Pancreas (tissue), 10 donors: ENCODE measurements at regions not wholly inside any gene's neighbourhood (a gene's known extent, or its start where the extent isn't known, plus 50 kb on each side); places are given as distances from the start of the nearest gene placed in this dataset.
A peak's percentile ranks its signal among the peaks of the same experiment; 100 is the strongest.

Experiments
- ATAC-seq, 4 donors: fragments of 200-7000 bp; cut with Tn5 transposase; one replicate each; pipeline versions ENCODE4 v1.8.0 to v1.9.1; 2020; ENCODE audit warnings: mild to moderate bottlenecking in 4 of 4, moderate library complexity in 4 of 4
- DNase-seq, 6 donors: peaks; one replicate each; pipeline ENCODE4 v3.0.0-alpha.2; 2020
- FAIRE-seq: peaks from 2 replicates; lab custom pipeline; 2012; peaks lifted over from hg19 to GRCh38; lab: Jason Lieb, UNC
- H3K27ac ChIP-seq, 4 donors: fragments of 200-600 bp; sonication (generic); 1 replicate in 3 of 4; 2 replicates in 1 of 4; pipeline versions ENCODE4 v1.5.0 to v1.8.0; 2020
- H3K27me3 ChIP-seq, 4 donors: fragments of 200-600 bp; one replicate each; pipeline ENCODE4 v1.8.0; 2021
- H3K36me3 ChIP-seq, 3 donors: fragments of 200-600 bp; sonication (generic) in 1 of 3; one replicate each; pipeline versions ENCODE4 v1.5.0 to v1.8.0; 2020 to 2021
- H3K4me1 ChIP-seq, 3 donors: fragments of 200-600 bp; one replicate each; pipeline ENCODE4 v1.8.0; 2021
- H3K4me3 ChIP-seq, 4 donors: fragments of 200-600 bp; sonication (generic) in 2 of 4; one replicate each; pipeline versions ENCODE4 v1.5.0 to v1.8.0; 2020 to 2021
- H3K9me3 ChIP-seq, 4 donors: fragments of 200-600 bp; one replicate each; pipeline ENCODE4 v1.8.0; 2021
- CTCF ChIP-seq, 4 donors: fragments of 200-600 bp; sonication (generic) in 3 of 4; IDR thresholded peaks; one replicate each; pipeline versions ENCODE4 v1.5.0 to v1.8.0; 2021; ENCODE audit warnings: antibody characterized with exemption in 4 of 4
- WGBS, 2 donors: extraction: QIAGEN DNeasy Blood & Tissue Kit; methylation state at CpG; one replicate each; pipeline ENCODE4 v1.1.7; 2013; 5-methylcytosine and 5-hydroxymethylcytosine counted together
- intact Hi-C, 3 donors: fragments of 100-400 bp; cut with DNase I; formaldehyde crosslinking; loops; one replicate each; pipeline versions ENCODE4 v1.11.1 to v1.14.2; 2022
- donor health status: healthy with polysubstance abuse.
- donor health status: DM: no; HTN: no; CAD: no; lungs with moderate emphysema.
- donor health status: DM: no; HTN: no; CAD: no.
- donor health status: control.
- donor health status: control.
- donor health status: Bipolar disorder and iron deficiency.
- donor health status: DM: yes; HTN: yes; CAD: no.
- donor health status: DM: no; HTN: no; CAD: no.
- donor health status: DM: no; HTN: no; CAD: no.
- donor health status: DM: yes; HTN: yes; CAD: no.

GRCh38 chr6:156718647-156719394, 58.4 kb upstream of the ARID1B start:
- WGBS, 2 donors = 91 to 92% methylated on average over 18 of the region's 18 CpGs
- DNase-seq = peak in 4 of 6 donors; percentile 50 to 59 (median 54)
- H3K27ac ChIP-seq = peak overlapping the region in 2 of 4 donors; percentile 93 to 95

DNA sequence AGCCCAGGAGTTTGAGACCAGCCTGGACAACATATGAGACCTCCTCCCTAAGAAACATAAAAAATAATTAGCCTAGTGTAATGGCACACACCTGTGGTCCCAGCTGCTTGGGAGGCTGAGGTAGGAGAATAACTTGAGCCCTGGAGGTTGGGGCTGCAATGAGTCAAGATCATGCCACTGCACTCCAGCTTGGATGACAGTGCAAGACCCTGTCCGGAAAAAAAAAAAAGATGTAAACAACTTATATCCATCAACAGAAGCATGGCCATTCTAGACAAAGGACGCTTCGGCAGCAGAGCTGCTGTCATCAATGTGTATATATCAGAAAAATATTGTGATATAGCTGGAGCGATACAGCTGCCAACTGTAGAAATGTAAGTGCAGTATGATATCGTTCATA, 59.6 kb upstream of the ARID1B start:
- ATAC-seq = no peak
- no peak for DNase-seq
- Histone ChIP-seq H3K27me3 (no peaks in the 10 kb centered on the region), H3K27ac (no peak overlapping the region), H3K36me3 (no peaks in the 10 kb centered on the region), H3K4me3 (no peak overlapping the region), H3K9me3 (no peaks in the 10 kb centered on the region), H3K4me1 (peaks cover 11 to 25% (median 17%) of the 10 kb centered on the region in 3 donors)
- intact Hi-C loops = no loop called here
- WGBS, 2 donors = 84 to 85% methylated on average over 5 of the region's 5 CpGs
- no peak for TF ChIP-seq CTCF (IDR thresholded peaks at IDR 0.05)
- no peak for FAIRE-seq

More at GRCh38 chr6:156718647-156719394, 58.4 kb upstream of the ARID1B start:
- FAIRE-seq = no peak
- H3K36me3 ChIP-seq = no peaks in the 10 kb centered on the region
- intact Hi-C loops = no loop called here
- H3K9me3 ChIP-seq = no peaks in the 10 kb centered on the region
- no peaks in the 10 kb centered on the region for H3K27me3 ChIP-seq
- ATAC-seq = no peak
- peaks cover 11 to 25% (median 17%) of the 10 kb centered on the region in 3 donors for H3K4me1 ChIP-seq
- H3K4me3 ChIP-seq = no peak overlapping the region
- no peak for TF ChIP-seq CTCF (IDR thresholded peaks at IDR 0.05)

GRCh38 chr6:156715839-156716238, 61.3 kb upstream of the ARID1B start:
- H3K9me3 ChIP-seq = no peaks in the 10 kb centered on the region
- H3K27me3 ChIP-seq = no peaks in the 10 kb centered on the region
- FAIRE-seq = no peak
- no peaks in the 10 kb centered on the region for H3K36me3 ChIP-seq
- no peak overlapping the region for H3K4me3 ChIP-seq
- no peak for DNase-seq
- peaks cover 8 to 13% (median 8%) of the 10 kb centered on the region in 3 donors for H3K4me1 ChIP-seq
- ATAC-seq = no peak
- intact Hi-C loops = no loop called here
- no peak overlapping the region for H3K27ac ChIP-seq
- TF ChIP-seq CTCF (IDR thresholded peaks at IDR 0.05) = no peak
- WGBS, 2 donors = 65 to 68% methylated on average over 5 of the region's 5 CpGs

- Histone ChIP-seq H3K36me3 (no peaks in the 10 kb centered on the region), H3K4me1 (no peaks in the 10 kb centered on the region), H3K27me3 (no peaks in the 10 kb centered on the region), H3K9me3 (no peaks in the 10 kb centered on the region), H3K27ac (no peak overlapping the region), H3K4me3 (no peak overlapping the region)
- no peak for FAIRE-seq
- 82 to 91% methylated on average over 5 of the region's 5 CpGs for WGBS, 2 donors
- no peak for DNase-seq
- ATAC-seq = no peak
- intact Hi-C loops = no loop called here
- TF ChIP-seq CTCF (IDR thresholded peaks at IDR 0.05) = no peak
Measured at GRCh38 chr6:156713548-156713947, 63.6 kb upstream of the ARID1B start.

DNA sequence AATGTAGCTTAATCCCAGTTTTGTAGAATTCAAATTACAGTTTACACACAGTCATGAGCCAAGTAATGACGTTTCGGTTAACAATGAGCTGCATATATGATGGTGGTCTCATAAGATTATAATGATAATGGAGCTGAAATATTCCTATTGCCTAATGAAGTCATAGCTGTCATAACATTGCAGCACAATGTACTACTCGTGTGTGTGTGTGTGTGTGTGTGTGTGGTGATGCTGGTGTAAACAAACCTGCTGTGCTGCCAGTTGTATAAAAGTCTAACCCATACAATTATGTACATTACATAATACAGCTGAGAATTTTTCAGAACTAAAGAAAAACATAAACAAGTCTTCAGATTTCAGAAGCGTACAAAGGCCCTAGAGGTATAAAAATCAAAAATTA, 66.7 kb upstream of the ARID1B start:
- WGBS, 2 donors = 79 to 85% methylated on average over 4 of the region's 4 CpGs
- no peak for DNase-seq
- H3K27ac ChIP-seq = no peak overlapping the region
- no peaks in the 10 kb centered on the region for H3K36me3 ChIP-seq
- TF ChIP-seq CTCF (IDR thresholded peaks at IDR 0.05) = no peak
- no peak overlapping the region for H3K4me3 ChIP-seq
- FAIRE-seq = no peak
- no peaks in the 10 kb centered on the region for H3K27me3 ChIP-seq
- no peaks in the 10 kb centered on the region for H3K4me1 ChIP-seq
- intact Hi-C loops = no loop called here
- no peak for ATAC-seq
- no peaks in the 10 kb centered on the region for H3K9me3 ChIP-seq
